Fibroblast of skin of back (primary cell): ENCODE measurements at regions not wholly inside any gene's neighbourhood (a gene's known extent, or its start where the extent isn't known, plus 50 kb on each side); places are given as distances from the start of the nearest gene placed in this dataset.
A peak's percentile ranks its signal among the peaks of the same experiment; 100 is the strongest.
"Not testable (repeated sequence)": the region's sequence is repeated elsewhere in the genome, so short reads cannot be mapped to it uniquely, and the experiment has no call there.

ENCODE experiments used
- DNase-seq: peaks from one replicate; pipeline ENCODE4 v3.0.0-alpha.2; 2013

GRCh38 chr2:168300460-168300859 lies 53.1 kb upstream of the STK39 start:
- DNase-seq, result no peak

GRCh38 chr2:168304024-168304681 lies 56.8 kb upstream of the STK39 start:
- no peak for DNase-seq

- no peak for DNase-seq
These were observed 60.0 kb upstream of the STK39 start for GRCh38 chr2:168307379-168307778.

- no peak for DNase-seq
These were observed 63.2 kb upstream of the STK39 start for GRCh38 chr2:168310580-168310979.

GRCh38 chr2:168311261-168311910 lies 64.0 kb upstream of the STK39 start:
- DNase-seq, result no peak

GRCh38 chr2:168312036-168312822 lies 64.8 kb upstream of the STK39 start:
- DNase-seq, result peak; percentile 31

- no peak for DNase-seq
These were observed 66.8 kb upstream of the STK39 start for GRCh38 chr2:168314236-168314635.

GRCh38 chr2:168315331-168316072 lies 68.1 kb upstream of the STK39 start:
- peak; percentile 9 for DNase-seq

GRCh38 chr2:168316073-168316440 lies 68.7 kb upstream of the STK39 start:
- DNase-seq, result peak; percentile 68

GRCh38 chr2:168317282-168317681 lies 69.9 kb upstream of the STK39 start:
- DNase-seq, result no peak

- no peak for DNase-seq
These were observed 72.9 kb upstream of the STK39 start for GRCh38 chr2:168320267-168320666.

GRCh38 chr2:168322325-168323007 lies 75.1 kb upstream of the STK39 start:
- no peak for DNase-seq

- DNase-seq, result no peak
These were observed 76.2 kb upstream of the STK39 start for GRCh38 chr2:168323529-168324021.

GRCh38 chr2:168326572-168326971 lies 79.2 kb upstream of the STK39 start:
- DNase-seq, result no peak

- no peak for DNase-seq
These were observed 79.9 kb upstream of the STK39 start for GRCh38 chr2:168327328-168327727.

- no peak for DNase-seq
These were observed 81.0 kb upstream of the STK39 start for GRCh38 chr2:168328421-168328820.

- no peak for DNase-seq
These were observed 83.4 kb upstream of the STK39 start for GRCh38 chr2:168330624-168331423.

GRCh38 chr2:168335254-168335653 lies 87.9 kb upstream of the STK39 start:
- DNase-seq, result not testable (repeated sequence)

GRCh38 chr2:168336786-168337388 lies 89.5 kb upstream of the STK39 start:
- DNase-seq, result no peak

- peak; percentile 23 for DNase-seq
These were observed 90.9 kb upstream of the STK39 start for GRCh38 chr2:168338292-168338691.
